Activated effector memory CD4-positive, alpha-beta T cell treated with anti-CD3 and anti-CD28 coated beads, Interleukin-2, amount 50 U/mL, for 16 hours (primary cell): ENCODE measurements at regions not wholly inside any gene's neighbourhood (a gene's known extent, or its start where the extent isn't known, plus 50 kb on each side); places are given as distances from the start of the nearest gene placed in this dataset.
A peak's percentile ranks its signal among the peaks of the same experiment; 100 is the strongest.

ENCODE experiments used
- DNase-seq: peaks from one replicate; pipeline ENCODE4 v3.0.0-alpha.2; 2020

- no peak for DNase-seq
Observed at GRCh38 chr15:70488941-70489848, 274.2 kb downstream of the UACA start.

DNA sequence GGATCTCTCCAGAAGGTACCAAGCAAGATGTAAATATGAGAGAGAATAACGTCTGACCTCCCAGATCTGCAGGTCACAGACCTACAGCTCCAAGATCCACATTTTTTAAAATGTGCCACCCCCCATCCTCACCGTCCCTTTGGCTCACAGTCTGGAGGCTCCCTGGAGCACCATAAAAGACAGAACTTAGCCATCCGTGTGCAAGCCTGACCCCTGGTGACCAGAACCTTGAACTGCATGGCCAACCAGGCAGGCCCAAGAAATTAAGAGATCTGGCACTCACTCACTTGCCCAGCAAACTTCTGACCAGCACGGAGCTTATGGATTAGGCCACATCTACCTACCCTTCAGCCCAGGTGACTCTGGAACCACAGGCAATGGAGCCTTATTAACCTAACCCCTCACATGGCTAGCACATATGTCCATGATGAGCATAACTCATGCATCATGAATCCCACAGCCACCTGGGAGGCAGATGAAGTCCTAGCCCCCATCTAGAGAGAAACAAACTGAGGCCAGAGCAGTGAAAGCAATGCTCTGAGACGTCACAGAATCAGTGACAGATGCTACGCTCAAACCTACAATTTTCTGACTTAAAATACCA lies 275.3 kb downstream of the UACA start:
- DNase-seq: peak; percentile 90

DNA sequence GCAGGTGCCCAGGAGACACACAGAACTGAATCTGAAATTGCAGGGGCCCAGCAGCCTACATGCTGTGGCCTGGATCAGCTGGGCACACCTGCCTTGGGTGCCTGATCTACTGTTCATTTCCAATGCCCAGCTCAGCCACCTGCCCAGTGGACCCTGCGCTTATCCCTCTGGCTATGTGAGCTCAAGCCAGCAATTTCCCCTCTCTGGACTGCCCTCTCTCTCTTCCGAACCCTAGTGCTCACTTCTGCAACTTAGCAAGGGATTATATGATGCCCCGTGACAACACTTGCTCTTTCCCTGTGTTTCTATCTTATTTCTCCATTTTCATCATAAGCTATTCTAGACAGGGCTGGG lies 276.0 kb downstream of the UACA start:
- no peak for DNase-seq

- DNase-seq: peak; percentile 83
Observed at GRCh38 chr15:70486451-70487386, 276.6 kb downstream of the UACA start.

- no peak for DNase-seq
Observed at GRCh38 chr15:70486012-70486411, 277.3 kb downstream of the UACA start.

DNA sequence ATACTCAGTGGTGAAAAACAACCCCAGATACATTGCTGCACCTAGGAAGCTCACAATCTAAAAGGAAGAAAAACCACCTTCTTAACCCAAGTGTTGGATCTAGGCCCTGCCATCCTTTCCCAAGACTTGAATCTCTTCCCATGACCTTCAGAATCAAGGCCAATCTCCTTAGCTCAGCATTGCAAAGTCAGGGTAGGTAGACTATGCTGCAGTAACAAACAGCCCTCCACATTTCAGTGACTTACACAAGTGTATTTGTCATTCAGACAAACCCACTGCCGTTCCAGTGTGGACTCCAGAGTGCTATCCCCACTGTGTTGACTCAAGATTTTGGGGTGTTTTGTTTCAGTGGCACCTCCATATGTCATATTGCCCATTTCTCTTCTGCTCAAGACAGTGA lies 278.4 kb downstream of the UACA start:
- DNase-seq: no peak

DNA sequence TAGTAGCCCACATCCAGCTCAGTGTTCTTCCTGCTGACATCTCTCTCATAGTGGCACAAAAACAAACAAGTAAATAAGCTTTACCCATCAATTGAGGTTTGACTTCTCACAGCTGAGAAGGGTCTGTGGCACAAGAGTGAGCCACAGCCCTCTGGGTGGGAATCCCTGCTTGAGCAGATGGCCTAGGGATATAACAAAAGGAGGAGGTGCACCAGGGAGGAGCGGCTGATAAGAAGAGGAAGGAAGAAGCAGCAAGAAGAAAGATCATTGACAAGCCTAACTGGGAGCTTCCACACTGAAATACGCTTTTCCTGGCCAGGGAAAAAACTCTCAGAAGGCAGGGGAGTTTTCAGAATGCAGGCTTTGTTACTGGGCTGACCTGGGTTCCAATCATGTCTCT lies 279.8 kb downstream of the UACA start:
- no peak for DNase-seq

- peak; percentile 82 for DNase-seq
Observed at GRCh38 chr15:70480196-70480856, 283.0 kb downstream of the UACA start.

GRCh38 chr15:70479785-70480184 lies 283.6 kb downstream of the UACA start:
- no peak for DNase-seq

DNA sequence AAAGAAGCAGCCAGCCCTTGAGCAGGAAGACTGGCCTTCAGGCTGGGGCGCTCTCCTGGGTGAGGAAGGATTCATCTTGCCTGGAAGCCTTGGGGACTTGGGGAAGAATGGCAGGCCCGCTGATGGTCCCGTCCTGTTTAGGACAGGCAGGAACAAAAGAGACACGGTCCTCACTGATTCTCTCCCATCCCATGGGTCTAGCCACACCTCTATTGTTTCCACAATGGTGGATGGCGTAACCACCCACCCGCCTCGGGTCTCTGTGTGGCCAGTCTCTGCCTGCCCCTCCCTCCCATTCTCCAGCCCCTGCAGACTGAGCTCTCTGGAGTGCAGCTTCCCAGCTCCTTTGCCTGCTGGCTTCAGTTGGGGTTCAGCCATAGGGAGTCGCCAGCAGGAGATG lies 284.3 kb downstream of the UACA start:
- peak; percentile 50 for DNase-seq

DNA sequence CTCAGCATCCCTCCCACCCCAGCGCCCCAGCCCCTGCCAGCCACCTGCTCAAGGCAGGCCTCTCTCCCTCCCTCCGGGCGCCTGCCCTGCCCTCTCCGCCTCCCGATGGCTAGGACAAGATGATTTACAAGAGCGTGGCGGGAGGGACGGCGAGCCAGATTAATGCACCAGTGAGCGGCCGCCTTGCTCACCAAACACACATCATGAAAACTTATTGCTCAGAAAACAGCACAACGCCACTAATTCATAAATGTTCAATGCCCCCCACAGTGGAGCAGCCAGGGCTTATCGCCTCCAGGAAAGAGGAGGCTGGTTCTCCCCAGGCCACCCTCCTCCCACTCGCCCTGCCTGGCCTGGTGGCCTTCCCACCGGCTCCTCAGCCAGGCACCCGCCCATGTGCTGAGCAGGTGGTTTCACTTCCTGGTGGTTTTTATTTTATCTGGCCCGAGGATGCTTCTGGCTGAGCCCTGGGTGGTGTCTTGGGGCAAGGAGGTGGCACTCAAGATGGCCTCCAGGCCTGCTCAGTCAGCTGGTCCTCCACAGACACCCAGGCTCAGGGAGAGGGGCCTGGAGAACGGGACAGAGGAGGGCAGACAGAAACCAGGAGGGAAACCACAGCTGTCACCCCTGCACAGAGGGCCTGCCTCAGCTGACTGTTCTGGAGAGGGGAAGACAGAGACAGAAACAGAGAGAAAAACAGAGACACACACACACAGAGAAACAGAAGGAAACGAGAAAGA lies 284.9 kb downstream of the UACA start:
- no peak for DNase-seq

DNA sequence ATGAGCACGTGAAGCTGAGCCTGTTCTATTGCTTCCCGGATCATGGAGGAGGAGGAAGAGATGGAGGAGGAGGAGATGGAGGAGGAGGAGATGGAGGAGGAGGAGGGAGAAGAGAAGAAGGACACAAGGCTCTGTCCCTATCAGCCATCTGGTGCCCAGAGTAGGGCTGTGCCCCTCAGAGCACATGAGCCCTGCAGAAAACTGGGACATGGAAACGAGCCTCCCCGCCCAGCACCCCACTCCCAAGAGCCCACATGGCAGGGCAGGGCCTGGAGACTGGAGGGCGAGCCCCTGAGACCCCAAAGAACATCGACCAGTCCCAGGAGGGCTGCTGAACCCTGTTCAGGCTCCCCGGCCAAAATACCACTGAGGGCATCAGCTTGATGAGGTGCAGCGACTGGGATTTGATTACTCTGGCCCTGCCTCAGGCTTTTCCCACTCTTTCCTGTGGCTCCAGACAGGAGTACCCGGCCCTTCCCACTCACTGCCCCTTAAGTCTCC lies 285.6 kb downstream of the UACA start:
- no peak for DNase-seq

GRCh38 chr15:70476441-70476840 lies 286.9 kb downstream of the UACA start:
- DNase-seq: no peak

GRCh38 chr15:70475921-70476320 lies 287.4 kb downstream of the UACA start:
- no peak for DNase-seq

- DNase-seq: no peak
Observed at GRCh38 chr15:70475407-70475781, 288.0 kb downstream of the UACA start.

- peak; percentile 64 for DNase-seq
Observed at GRCh38 chr15:70474471-70475406, 288.6 kb downstream of the UACA start.

DNA sequence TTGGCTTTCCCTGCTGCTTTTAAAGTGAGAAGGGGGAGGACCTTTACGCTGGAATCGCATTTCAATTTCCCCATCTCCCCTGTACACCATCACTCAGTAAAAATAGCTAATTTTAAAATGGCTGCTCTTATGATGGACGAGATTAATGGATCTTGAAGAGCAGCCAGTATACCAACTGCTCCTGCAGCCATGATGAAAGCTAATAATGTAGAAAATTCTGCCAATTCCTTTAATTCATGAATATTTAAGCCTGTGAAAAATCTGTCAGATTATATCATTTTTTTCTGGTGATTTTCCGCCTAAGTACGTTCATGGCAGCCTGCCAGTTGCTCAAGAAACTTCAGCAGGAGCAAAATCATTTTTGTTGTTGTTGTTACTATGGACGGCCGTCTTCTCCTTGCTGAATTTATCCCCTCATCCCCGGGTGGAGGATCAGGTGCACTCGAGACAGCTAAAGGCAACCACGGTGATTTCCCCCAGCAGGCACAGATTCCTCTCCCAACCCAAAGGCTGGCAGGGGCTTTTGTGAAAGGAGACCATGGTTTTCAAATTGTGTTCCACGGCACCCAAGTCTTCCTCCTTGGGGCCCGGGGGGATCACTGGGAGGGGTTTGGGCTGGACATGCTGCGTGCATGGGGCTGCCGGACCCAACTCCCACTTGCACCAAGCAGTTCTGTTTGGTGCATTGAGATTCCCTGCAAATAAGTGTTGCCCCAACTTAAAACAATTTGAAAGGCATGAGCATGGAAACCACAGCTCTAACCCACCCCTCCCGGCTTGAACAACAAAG lies 289.6 kb downstream of the UACA start:
- DNase-seq: no peak

- DNase-seq: no peak
Observed at GRCh38 chr15:70471517-70471916, 291.8 kb downstream of the UACA start.

- no peak for DNase-seq
Observed at GRCh38 chr15:70470556-70471191, 292.7 kb downstream of the UACA start.
